NT2/D1 (cell line): ENCODE measurements at regions not wholly inside any gene's neighbourhood (a gene's known extent, or its start where the extent isn't known, plus 50 kb on each side); places are given as distances from the start of the nearest gene placed in this dataset.

ENCODE experiments used
- SUZ12 ChIP-seq: IDR thresholded peaks from 2 replicates; pipeline ENCODE4 v1.6.1; 2011; ENCODE audit not compliant: insufficient read length, insufficient read depth; ENCODE audit errors: extremely low read depth
- YY1 ChIP-seq: IDR thresholded peaks from 2 replicates; pipeline ENCODE4 v1.6.1; 2011; ENCODE audit not compliant: insufficient read length, insufficient read depth
- ZNF274 ChIP-seq: IDR thresholded peaks from 2 replicates; pipeline ENCODE4 v1.6.1; 2011; ENCODE audit warnings: mild to moderate bottlenecking, low read depth, low read length

DNA sequence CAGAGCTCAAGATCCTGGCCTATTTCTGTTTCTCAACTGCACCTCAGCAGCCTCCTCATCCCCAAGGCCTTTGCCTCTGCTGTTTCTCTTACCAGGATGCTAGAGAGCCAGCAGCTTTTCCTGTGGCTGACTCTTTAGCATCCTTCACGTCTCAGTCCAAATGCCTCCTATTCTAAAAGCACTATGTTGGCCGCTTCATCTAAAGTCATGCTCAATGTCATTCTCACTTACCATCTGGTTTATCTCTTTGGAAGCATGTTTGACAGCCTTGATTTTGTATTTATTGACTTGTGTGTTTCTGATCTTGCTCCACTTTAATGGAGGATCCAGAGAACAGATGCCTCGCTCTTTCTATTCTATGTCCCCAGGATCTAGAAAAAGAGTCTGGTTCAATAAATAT is 351.8 kb upstream of the CDH11 start:
- no peak for TF ChIP-seq YY1
- no peak for TF ChIP-seq SUZ12
- no peak for TF ChIP-seq ZNF274
